ENCODE measurements at regions not wholly inside any gene's neighbourhood (a gene's known extent, or its start where the extent isn't known, plus 50 kb on each side); places are given as distances from the start of the nearest gene placed in this dataset.
"Not testable (repeated sequence)": the region's sequence is repeated elsewhere in the genome, so short reads cannot be mapped to it uniquely, and the experiment has no call there.

DNA sequence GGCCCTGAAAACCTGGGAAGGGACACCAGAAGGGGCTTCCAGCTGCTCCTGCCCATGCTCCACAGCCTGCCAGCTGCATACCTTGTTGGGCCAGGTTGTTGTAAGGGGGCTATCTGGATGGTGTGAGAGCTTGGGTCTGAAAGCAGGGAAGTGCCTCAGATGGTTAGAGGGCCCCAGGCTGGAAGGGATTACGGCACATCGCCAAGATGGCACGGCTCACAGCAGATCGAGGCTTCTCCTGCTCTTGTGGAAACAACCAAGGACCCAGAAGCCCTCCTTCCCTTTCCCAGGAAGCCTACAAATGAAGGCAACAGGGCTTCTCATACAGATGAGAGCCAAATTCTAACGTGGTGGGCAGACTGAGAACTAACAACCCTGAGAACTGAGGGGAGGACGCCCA, 121.7 kb upstream of the ADCY2 start:
- DNase-seq (ENCODE audit: low spot score) (no peak), ATAC-seq (no peak)
- ChIA-PET CTCF (interaction anchor here (0.9 kb wide), 1 partner anchor 194 kb away, joined by 3 read pairs; no protein-coding TSS in a partner anchor), POLR2A (no interaction called here)
- no peak overlapping the region for H3K4me3 Mint-ChIP-seq
- H3K4me1 Mint-ChIP-seq, result peaks cover 34% of the 10 kb centered on the region
- H3K36me3 Mint-ChIP-seq, result peaks cover 41% of the 10 kb centered on the region
- H3K9me3 Mint-ChIP-seq, result peaks cover 29% of the 10 kb centered on the region
- TF ChIP-seq JAZF1 (CRISPR knock-in tag; IDR thresholded peaks at IDR 0.05) (no peak), ZNF671 (CRISPR knock-in tag; IDR thresholded peaks at IDR 0.05) (peak; percentile 81; the same call in 1 of the 2 replicates), ZNF416 (CRISPR knock-in tag; IDR thresholded peaks at IDR 0.05) (peak; percentile 76; the same call in 1 of the 2 replicates), NFATC4 (CRISPR knock-in tag; IDR thresholded peaks at IDR 0.05) (peak; percentile 87), GABPB1 (CRISPR knock-in tag; IDR thresholded peaks at IDR 0.05) (no peak), EMX1 (CRISPR knock-in tag; IDR thresholded peaks at IDR 0.05) (peak; percentile 55; the same call in 1 of the 2 replicates)
- TF ChIP-seq, protein P1, sequence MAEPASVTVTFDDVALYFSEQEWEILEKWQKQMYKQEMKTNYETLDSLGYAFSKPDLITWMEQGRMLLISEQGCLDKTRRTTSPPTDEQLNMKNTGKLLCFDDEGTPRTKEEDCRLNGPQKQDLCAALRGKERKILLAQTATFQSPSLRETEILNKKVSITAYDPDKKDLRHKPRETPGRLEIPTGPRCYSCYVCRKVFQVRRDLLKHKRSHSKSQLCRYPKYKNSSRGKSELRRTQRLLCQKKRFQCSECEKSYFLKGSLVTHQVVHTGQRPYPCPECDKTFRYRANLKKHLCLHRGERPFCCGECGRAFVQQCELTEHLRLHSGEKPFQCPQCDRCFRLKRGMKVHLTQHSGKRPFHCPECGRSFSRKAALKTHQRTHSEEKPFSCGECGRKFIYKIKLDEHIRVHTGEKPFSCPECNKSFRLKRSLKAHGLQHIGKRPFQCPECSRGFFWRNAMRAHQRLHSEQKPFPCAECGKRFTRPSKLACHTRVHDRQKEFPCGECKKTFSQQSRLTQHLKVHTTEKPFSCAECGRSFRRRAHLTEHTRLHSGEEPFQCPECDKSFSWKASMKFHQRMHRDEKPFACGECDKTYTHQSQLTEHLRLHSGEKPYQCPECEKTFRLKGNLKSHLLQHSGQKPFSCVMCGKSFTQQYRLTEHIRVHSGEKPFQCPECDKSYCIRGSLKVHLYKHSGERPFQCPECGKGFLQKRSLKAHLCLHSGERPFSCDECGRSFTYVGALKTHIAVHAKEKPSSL (CRISPR knock-in tag; conservative IDR thresholded peaks at IDR 0.05), result peak; percentile 76
- TF ChIP-seq, protein P2, sequence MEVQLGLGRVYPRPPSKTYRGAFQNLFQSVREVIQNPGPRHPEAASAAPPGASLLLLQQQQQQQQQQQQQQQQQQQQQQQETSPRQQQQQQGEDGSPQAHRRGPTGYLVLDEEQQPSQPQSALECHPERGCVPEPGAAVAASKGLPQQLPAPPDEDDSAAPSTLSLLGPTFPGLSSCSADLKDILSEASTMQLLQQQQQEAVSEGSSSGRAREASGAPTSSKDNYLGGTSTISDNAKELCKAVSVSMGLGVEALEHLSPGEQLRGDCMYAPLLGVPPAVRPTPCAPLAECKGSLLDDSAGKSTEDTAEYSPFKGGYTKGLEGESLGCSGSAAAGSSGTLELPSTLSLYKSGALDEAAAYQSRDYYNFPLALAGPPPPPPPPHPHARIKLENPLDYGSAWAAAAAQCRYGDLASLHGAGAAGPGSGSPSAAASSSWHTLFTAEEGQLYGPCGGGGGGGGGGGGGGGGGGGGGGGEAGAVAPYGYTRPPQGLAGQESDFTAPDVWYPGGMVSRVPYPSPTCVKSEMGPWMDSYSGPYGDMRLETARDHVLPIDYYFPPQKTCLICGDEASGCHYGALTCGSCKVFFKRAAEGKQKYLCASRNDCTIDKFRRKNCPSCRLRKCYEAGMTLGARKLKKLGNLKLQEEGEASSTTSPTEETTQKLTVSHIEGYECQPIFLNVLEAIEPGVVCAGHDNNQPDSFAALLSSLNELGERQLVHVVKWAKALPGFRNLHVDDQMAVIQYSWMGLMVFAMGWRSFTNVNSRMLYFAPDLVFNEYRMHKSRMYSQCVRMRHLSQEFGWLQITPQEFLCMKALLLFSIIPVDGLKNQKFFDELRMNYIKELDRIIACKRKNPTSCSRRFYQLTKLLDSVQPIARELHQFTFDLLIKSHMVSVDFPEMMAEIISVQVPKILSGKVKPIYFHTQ (CRISPR knock-in tag; IDR thresholded peaks at IDR 0.05), result peak; percentile 87; the same call in 1 of the 2 replicates
- TF ChIP-seq, protein P3, sequence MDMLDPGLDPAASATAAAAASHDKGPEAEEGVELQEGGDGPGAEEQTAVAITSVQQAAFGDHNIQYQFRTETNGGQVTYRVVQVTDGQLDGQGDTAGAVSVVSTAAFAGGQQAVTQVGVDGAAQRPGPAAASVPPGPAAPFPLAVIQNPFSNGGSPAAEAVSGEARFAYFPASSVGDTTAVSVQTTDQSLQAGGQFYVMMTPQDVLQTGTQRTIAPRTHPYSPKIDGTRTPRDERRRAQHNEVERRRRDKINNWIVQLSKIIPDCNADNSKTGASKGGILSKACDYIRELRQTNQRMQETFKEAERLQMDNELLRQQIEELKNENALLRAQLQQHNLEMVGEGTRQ (CRISPR knock-in tag; IDR thresholded peaks at IDR 0.05), result no peak
- peaks cover 22% of the 10 kb centered on the region for H3K27me3 Mint-ChIP-seq (ENCODE audit: low read depth)
- no peak overlapping the region for H3K27ac Mint-ChIP-seq

DNA sequence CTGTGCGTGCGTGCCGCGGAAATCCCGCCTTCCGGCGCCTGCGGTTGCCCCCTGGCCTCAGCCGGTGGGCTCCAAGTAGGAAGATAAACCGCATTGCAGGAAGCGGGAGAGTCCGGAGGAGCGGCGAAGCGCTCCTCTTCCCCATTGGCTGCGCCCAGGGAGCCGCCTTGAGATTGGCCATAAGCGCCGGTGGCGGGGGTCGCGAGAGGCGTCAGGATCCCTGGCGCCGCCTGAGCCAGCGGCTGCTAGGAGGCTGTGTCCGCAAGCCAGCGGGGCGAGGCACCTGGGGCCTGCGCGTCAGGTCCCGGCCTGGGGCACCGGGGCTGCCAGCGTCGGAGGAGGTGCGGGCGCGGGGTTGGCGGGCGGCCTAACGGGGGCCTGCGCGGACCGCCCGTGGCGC, 106.3 kb upstream of the ADCY2 start:
- ATAC-seq, result peak; percentile 70
- H3K27me3 Mint-ChIP-seq (ENCODE audit: low read depth); H3K4me3 Mint-ChIP-seq; POLR2A ChIA-PET; CTCF ChIA-PET; DNase-seq (ENCODE audit: low spot score); H3K36me3 Mint-ChIP-seq; H3K9me3 Mint-ChIP-seq; H3K27ac Mint-ChIP-seq: not testable (repeated sequence)
- peaks cover 25% of the 10 kb centered on the region for H3K4me1 Mint-ChIP-seq

DNA sequence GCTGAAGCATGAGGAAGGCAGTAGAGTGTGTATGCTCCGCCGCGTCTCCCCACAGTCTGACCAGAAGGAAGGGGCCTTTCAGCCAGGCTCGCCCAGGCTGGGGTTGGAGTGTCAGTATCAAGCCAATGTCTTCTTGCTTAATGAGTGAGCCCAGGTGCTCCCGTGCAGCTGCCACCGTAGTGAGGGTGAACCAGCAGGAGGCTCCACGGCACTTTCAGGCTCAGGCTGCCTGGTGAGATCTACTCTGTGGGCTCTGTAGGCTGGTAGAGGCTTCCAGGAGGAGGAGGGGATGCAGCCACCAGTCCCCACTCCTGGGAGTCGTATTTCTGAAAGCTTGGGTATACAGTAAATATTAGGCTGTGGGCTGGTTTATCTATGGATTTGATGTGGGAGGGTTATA, 98.1 kb upstream of the ADCY2 start:
- peaks cover 21% of the 10 kb centered on the region for H3K27me3 Mint-ChIP-seq (ENCODE audit: low read depth)
- peak; percentile 87 for ATAC-seq

DNA sequence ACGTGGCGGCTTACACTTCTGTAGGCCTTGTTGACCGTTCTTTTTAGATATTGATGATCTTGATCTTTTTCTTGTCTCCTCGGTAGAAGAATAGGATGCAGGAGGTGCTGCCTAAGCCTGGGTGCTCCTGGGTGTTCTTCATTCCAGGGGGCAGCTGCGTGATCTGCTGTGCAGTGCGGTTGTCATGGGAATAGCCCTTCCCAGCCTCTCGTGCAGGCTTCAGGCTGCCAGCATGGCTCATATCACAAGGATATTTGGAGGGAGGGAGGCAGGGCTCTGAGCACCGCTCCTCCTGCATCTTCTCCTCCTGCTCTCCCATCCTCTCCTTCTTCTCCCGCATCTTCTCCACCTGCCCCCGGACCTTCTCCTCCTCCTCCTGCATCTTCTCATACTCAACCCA, 96.2 kb upstream of the ADCY2 start:
- H3K36me3 Mint-ChIP-seq; H3K9me3 Mint-ChIP-seq; H3K27ac Mint-ChIP-seq; DNase-seq (ENCODE audit: low spot score); H3K4me3 Mint-ChIP-seq; ATAC-seq; POLR2A ChIA-PET: not testable (repeated sequence)
- Mint-ChIP-seq H3K27me3 (ENCODE audit: low read depth) (peaks cover 24% of the 10 kb centered on the region), H3K4me1 (peaks cover 26% of the 10 kb centered on the region)
- CTCF ChIA-PET, result interaction anchor here (0.6 kb wide), 2 partner anchors 49 to 220 kb away, joined by 3 to 4 read pairs; no protein-coding TSS in a partner anchor

More for the DNA sequence above, 98.1 kb upstream of the ADCY2 start:
- H3K27ac Mint-ChIP-seq; H3K36me3 Mint-ChIP-seq; H3K4me3 Mint-ChIP-seq; POLR2A ChIA-PET; DNase-seq (ENCODE audit: low spot score); H3K9me3 Mint-ChIP-seq; CTCF ChIA-PET: not testable (repeated sequence)
- peaks cover 21% of the 10 kb centered on the region for H3K4me1 Mint-ChIP-seq

DNA sequence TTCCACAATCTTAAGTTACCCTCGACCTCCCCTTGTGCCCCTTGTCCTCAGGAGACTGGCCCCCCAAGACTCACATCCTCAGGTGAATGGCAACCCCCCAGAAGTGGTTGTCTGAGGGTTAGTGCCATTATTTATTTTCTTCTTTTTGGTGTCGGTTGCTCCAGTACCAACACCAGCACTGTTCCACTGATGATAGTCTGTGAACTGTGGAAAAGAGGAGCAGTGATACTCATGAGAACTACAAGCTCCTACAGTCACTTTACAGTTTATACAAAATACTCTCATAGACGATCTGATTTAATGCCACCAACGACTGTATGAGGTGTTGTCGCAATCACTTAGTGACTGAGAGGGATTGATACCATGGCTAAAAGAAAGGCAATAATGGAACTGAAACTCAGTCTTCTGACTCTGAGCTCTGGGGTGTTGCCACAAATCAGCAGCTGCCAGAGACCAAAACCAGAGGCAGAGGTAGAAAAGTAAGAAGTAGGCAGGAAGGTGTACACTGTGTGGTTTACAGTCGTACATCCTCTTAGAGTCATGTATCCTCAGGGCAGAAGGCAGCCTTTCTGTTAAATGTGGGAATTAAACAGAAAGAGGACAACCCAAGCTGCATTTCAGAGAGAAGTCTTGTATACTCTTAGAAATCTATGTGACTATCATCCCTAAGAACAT, 90.8 kb upstream of the ADCY2 start:
- POLR2A ChIA-PET; H3K27ac Mint-ChIP-seq; H3K9me3 Mint-ChIP-seq; ATAC-seq; H3K36me3 Mint-ChIP-seq; CTCF ChIA-PET; DNase-seq (ENCODE audit: low spot score); H3K4me3 Mint-ChIP-seq: not testable (repeated sequence)
- Mint-ChIP-seq H3K4me1 (peaks cover 40% of the 10 kb centered on the region), H3K27me3 (ENCODE audit: low read depth) (peaks cover 26% of the 10 kb centered on the region)

DNA sequence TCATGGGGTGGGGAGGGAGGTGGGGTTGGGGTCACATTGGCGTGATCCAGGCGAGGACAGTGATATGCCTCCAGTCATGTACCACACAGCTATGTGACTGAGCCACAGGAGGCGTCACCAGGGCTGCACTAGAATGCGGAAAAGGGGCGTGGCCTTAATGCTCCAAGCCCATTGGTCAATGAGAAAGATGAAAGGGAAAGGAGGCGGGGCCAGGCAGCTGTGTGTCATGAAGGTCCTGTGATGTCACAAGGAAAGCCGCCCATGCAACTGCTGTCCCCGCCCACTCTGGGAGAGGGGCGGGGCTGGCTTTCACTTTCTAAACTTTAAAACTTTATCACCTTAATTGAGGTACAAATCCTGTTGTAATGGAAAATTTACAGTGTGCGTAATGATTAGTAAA, 89.4 kb upstream of the ADCY2 start:
- H3K36me3 Mint-ChIP-seq, POLR2A ChIA-PET, H3K27ac Mint-ChIP-seq, H3K4me3 Mint-ChIP-seq, CTCF ChIA-PET: not testable (repeated sequence)
- DNase-seq (ENCODE audit: low spot score) (peak; percentile 48), ATAC-seq (peak; percentile 21)
- H3K27me3 Mint-ChIP-seq (ENCODE audit: low read depth), result peaks cover 21% of the 10 kb centered on the region
- H3K9me3 Mint-ChIP-seq, result peaks cover 11% of the 10 kb centered on the region
- peaks cover 47% of the 10 kb centered on the region for H3K4me1 Mint-ChIP-seq

DNA sequence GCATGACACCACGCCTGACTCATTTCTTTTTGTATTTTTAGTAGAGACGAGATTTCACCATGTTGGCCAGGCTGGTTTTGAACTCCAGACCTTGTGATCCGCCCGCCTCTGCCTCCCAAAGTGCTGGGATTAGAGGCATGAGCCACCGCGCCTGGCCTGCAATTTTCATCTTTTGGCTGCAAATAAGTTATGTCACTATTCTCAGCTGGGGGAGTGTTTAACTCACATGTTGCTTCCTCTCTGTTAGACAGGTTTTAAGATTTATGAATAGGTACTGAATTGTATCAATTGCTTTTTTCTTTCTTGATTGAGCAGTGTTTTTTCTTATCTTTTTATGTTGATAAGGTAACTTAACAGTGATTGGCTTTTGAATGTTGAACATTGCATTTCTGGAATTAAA, 88.2 kb upstream of the ADCY2 start:
- H3K4me3 Mint-ChIP-seq; H3K36me3 Mint-ChIP-seq; CTCF ChIA-PET; ATAC-seq; POLR2A ChIA-PET; DNase-seq (ENCODE audit: low spot score): not testable (repeated sequence)
- Mint-ChIP-seq H3K9me3 (peaks cover 11% of the 10 kb centered on the region), H3K27me3 (ENCODE audit: low read depth) (peaks cover 11% of the 10 kb centered on the region), H3K27ac (peak overlapping the region; percentile 83; the same call in 1 of the 2 replicates), H3K4me1 (peaks cover 38% of the 10 kb centered on the region)

DNA sequence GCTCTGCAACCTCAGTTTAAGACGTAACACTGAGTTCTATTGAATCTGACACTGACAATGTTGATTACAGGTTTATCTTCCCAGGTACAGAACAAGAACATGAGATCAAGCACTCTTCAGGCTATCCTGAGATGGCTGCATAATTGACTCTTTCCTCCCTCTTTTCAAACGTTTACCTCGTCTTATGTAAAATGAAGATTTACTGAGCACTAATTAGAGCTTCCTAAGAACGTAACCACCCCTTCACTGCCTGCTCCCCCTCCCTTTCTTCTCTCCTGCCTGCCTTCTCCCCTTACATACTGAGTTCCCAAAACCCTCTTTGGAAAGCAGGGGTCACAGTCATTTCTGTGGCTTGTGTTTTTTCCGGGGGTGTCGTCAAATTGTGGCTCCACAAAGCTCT, 86.2 kb upstream of the ADCY2 start:
- H3K27me3 Mint-ChIP-seq (ENCODE audit: low read depth); H3K36me3 Mint-ChIP-seq; DNase-seq (ENCODE audit: low spot score); POLR2A ChIA-PET: not testable (repeated sequence)
- CTCF ChIA-PET, result interaction anchor here (1.3 kb wide), 1 partner anchor 82 kb away, joined by 4 read pairs; no protein-coding TSS in a partner anchor
- Mint-ChIP-seq H3K4me3 (peak overlapping the region; percentile 48), H3K27ac (peak overlapping the region; percentile 92), H3K4me1 (peaks cover 34% of the 10 kb centered on the region), H3K9me3 (peaks cover 11% of the 10 kb centered on the region)
- ATAC-seq, result peak; percentile 77
